Spinal cord (tissue), 9 donors: ENCODE measurements at regions not wholly inside any gene's neighbourhood (a gene's known extent, or its start where the extent isn't known, plus 50 kb on each side); places are given as distances from the start of the nearest gene placed in this dataset.
A peak's percentile ranks its signal among the peaks of the same experiment; 100 is the strongest.

Experiments used
- DNase-seq, 6 donors: peaks; one replicate each; pipeline versions ENCODE4 v3.0.0 to v3.0.0-alpha.2; 2013 to 2015; ENCODE audit warnings: low spot score in 6 of 6, low read depth in 4 of 6
- H3K27ac ChIP-seq: one replicate; pipeline ENCODE4 v1.5.1; 2013; ENCODE audit warnings: low read depth, low read length, control low read depth
- H3K27me3 ChIP-seq: one replicate; pipeline ENCODE4 v1.6.1; 2013; ENCODE audit warnings: low read length; ENCODE audit not compliant: control insufficient read depth, insufficient read depth
- H3K36me3 ChIP-seq: one replicate; pipeline ENCODE4 v1.6.1; 2013; ENCODE audit warnings: low read length; ENCODE audit not compliant: control insufficient read depth, insufficient read depth
- H3K4me1 ChIP-seq: one replicate; pipeline ENCODE4 v1.6.1; 2013; ENCODE audit warnings: low read length; ENCODE audit not compliant: control insufficient read depth, insufficient read depth
- H3K4me3 ChIP-seq: one replicate; pipeline ENCODE4 v1.5.1; 2013; ENCODE audit warnings: low read depth, low read length, control low read depth
- H3K9me3 ChIP-seq: one replicate; pipeline ENCODE4 v1.6.1; 2013; ENCODE audit warnings: low read length; ENCODE audit not compliant: control insufficient read depth, insufficient read depth
- WGBS: methylation state at CpG from one replicate; pipeline ENCODE4 v1.1.5; 2013; ENCODE audit warnings: missing lambda C conversion rate; ENCODE audit not compliant: insufficient coverage; 5-methylcytosine and 5-hydroxymethylcytosine counted together
- donor health status: healthy.

DNA sequence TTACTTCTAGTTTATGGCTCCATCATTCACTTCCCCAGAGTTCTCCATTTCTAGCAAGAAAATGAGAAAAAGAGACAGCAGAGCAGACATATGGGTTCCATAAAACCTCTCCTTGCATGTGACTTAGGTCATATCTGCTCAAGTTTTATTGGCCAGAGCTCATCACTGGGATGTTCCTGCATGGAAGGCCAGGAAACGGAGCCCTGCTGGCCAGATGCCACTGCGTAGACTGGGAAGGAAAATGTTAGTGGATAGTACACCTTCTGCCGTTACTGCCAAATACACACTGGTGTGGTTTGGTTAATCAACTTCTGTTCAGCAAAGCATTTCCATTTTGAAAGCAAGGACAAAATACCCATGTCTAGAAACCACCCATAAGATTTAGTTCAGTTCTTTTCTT lies 220.6 kb upstream of the TSHZ2 start:
- Histone ChIP-seq H3K27ac (no peak overlapping the region), H3K4me3 (no peak overlapping the region), H3K36me3 (no peaks in the 10 kb centered on the region), H3K4me1 (peaks cover 4% of the 10 kb centered on the region), H3K9me3 (no peaks in the 10 kb centered on the region), H3K27me3 (no peaks in the 10 kb centered on the region)
- WGBS = 88% methylated on average over 1 of the region's 3 CpGs
- DNase-seq = no peak

DNA sequence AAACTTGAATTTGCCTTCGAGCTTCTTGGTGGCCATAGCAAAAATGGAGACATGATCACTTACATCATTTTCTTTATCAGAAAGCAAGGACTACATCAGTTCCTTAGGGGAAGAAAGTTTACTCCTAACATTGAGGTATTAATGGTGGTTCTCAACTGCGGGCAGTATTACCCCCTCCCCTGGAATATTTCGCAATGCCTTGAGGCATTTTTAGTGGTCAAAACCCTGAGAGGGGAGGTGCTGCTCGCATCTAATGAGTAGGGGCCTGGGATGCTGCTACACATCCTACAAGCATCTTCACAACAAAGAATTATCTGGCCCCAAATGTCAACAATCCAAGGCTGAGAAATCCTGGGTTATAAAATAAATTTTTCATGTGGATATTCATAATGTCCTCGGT lies 222.2 kb upstream of the TSHZ2 start:
- no peak overlapping the region for H3K27ac ChIP-seq
- WGBS = no CpG with 5 or more reads among the region's 5 CpGs
- no peak for DNase-seq

DNA sequence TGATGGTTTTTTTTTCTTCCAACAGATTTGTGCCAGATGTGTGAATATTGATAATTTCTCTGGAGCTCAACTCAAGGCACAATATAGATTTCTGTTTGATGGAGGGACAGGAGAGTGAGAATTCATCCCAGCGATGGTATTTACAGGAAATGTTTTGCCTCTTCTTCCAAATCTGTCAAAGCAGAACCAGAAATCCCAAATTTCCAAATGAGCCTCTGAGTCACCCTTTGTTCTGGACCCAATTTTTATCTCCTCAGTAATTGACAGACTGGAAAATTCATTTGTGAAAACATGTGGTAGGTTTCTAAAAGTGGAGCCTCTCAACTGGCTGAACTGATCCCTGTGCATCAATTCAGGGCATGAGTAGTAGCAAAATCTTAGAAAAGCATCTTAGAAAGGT lies 223.2 kb upstream of the TSHZ2 start:
- DNase-seq = peak in 2 of 6 donors; percentile 5 to 59
- H3K4me1 ChIP-seq = peaks cover 4% of the 10 kb centered on the region

More for the DNA sequence above, 222.2 kb upstream of the TSHZ2 start:
- no peak overlapping the region for H3K4me3 ChIP-seq
- no peaks in the 10 kb centered on the region for H3K27me3 ChIP-seq
- no peaks in the 10 kb centered on the region for H3K9me3 ChIP-seq
- H3K36me3 ChIP-seq = no peaks in the 10 kb centered on the region
- H3K4me1 ChIP-seq = peaks cover 4% of the 10 kb centered on the region

DNA sequence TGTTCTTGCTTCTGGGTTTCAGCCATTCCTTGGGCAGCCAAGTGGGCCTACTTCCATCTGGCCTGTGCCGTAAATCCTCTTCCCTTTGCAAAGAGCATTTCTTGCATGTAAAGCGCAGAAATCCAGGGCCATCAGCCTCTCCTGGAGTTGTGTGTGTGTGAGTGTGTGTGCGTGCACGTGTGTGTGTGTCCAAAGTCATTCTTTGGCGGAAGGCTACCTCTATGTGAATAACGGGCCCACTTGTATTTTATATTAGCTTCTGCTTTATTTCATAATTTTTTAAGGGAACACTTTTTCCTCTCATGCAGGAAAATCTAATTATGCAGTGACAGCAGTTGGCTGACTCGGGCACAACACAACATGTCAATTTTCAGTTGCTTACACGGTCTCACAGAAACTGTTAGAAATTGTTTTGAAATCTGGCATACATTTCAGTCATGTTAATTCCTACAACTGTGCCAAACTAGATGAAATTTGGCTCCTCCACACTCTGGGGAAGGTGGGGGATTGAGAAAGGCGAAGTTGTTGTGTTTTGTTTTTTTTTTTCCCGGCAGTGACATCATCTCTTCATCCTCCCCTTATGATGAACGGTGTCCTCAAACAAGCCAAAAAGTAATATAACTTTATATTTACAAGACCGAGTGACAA lies 223.7 kb upstream of the TSHZ2 start:
- H3K27me3 ChIP-seq = no peaks in the 10 kb centered on the region
- H3K4me1 ChIP-seq = peaks cover 4% of the 10 kb centered on the region
- no peaks in the 10 kb centered on the region for H3K36me3 ChIP-seq
- DNase-seq = peak in 2 of 6 donors; percentile 74 to 95
- no peaks in the 10 kb centered on the region for H3K9me3 ChIP-seq
- no peak overlapping the region for H3K27ac ChIP-seq
- 80% methylated on average over 1 of the region's 12 CpGs for WGBS
- H3K4me3 ChIP-seq = no peak overlapping the region

More for the DNA sequence above, 223.2 kb upstream of the TSHZ2 start:
- WGBS = no CpG with 5 or more reads among the region's 1 CpG
- Histone ChIP-seq H3K4me3 (no peak overlapping the region), H3K36me3 (no peaks in the 10 kb centered on the region), H3K9me3 (no peaks in the 10 kb centered on the region), H3K27ac (no peak overlapping the region), H3K27me3 (no peaks in the 10 kb centered on the region)

GRCh38 chr20:52747845-52748284 lies 224.3 kb upstream of the TSHZ2 start:
- H3K36me3 ChIP-seq = no peaks in the 10 kb centered on the region
- no peak overlapping the region for H3K4me3 ChIP-seq
- no peaks in the 10 kb centered on the region for H3K9me3 ChIP-seq
- peaks cover 4% of the 10 kb centered on the region for H3K4me1 ChIP-seq
- 52% methylated on average over 2 of the region's 8 CpGs for WGBS
- no peaks in the 10 kb centered on the region for H3K27me3 ChIP-seq
- no peak overlapping the region for H3K27ac ChIP-seq
- DNase-seq = no peak

DNA sequence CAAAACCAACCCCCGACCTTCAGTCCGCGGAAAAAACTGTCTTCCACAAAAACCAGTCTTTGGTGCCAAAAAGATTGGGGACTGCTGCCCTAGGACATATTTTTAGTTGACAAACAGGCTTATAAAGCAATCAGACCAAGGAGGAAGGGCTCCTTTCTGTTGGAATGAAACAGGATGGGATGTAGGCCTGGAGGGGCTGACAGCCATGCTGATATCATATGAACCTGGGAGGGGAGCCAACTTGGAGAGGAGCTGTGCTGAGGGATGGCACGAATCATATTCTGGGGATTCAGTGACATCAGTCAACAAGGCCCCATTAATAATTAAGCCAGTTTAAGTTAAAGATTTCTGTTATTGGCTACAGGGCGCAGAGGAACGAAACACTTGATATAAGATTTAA lies 225.4 kb upstream of the TSHZ2 start:
- no peaks in the 10 kb centered on the region for H3K27me3 ChIP-seq
- DNase-seq = peak in 2 of 6 donors; percentile 52 to 55
- H3K36me3 ChIP-seq = no peaks in the 10 kb centered on the region
- WGBS = no CpG with 5 or more reads among the region's 6 CpGs
- no peak overlapping the region for H3K27ac ChIP-seq
- no peaks in the 10 kb centered on the region for H3K9me3 ChIP-seq
- no peak overlapping the region for H3K4me3 ChIP-seq
- peaks cover 4% of the 10 kb centered on the region for H3K4me1 ChIP-seq

DNA sequence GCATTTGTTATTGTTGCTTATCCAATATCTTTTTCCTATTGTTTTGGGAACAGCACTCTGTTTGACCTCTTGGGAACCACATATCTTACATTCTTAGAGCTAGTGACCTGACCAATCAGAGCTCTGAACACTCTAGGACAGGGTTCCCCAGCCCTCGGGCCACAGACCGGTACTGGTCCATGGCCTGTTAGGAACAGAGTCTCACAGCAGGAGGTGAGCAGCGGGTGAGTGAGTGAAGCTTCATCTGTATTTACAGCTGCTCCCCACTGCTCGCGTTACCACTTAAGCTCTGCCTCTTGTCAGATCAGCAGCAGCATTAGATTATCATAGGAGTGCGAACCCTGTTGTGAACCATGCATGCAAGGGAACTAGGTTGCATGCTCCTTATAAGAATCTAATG lies 226.0 kb upstream of the TSHZ2 start:
- no peaks in the 10 kb centered on the region for H3K36me3 ChIP-seq
- no peak for DNase-seq
- H3K9me3 ChIP-seq = no peaks in the 10 kb centered on the region
- no peaks in the 10 kb centered on the region for H3K4me1 ChIP-seq
- no peaks in the 10 kb centered on the region for H3K27me3 ChIP-seq
- no peak overlapping the region for H3K4me3 ChIP-seq
- H3K27ac ChIP-seq = no peak overlapping the region
- 59% methylated on average over 6 of the region's 6 CpGs for WGBS

GRCh38 chr20:52744441-52744840 lies 227.7 kb upstream of the TSHZ2 start:
- Histone ChIP-seq H3K27ac (no peak overlapping the region), H3K9me3 (no peaks in the 10 kb centered on the region), H3K27me3 (no peaks in the 10 kb centered on the region), H3K4me3 (no peak overlapping the region), H3K36me3 (no peaks in the 10 kb centered on the region), H3K4me1 (no peaks in the 10 kb centered on the region)
- no peak for DNase-seq
- WGBS = 83% methylated on average over 1 of the region's 3 CpGs

- DNase-seq = peak in 2 of 6 donors; percentile 17 to 86
- Histone ChIP-seq H3K36me3 (no peaks in the 10 kb centered on the region), H3K27me3 (no peaks in the 10 kb centered on the region)
These were observed 234.1 kb upstream of the TSHZ2 start for GRCh38 chr20:52738081-52738480.

GRCh38 chr20:52736507-52736906 lies 235.7 kb upstream of the TSHZ2 start:
- Histone ChIP-seq H3K4me3 (no peak overlapping the region), H3K4me1 (no peaks in the 10 kb centered on the region), H3K27me3 (no peaks in the 10 kb centered on the region), H3K36me3 (no peaks in the 10 kb centered on the region), H3K27ac (no peak overlapping the region), H3K9me3 (no peaks in the 10 kb centered on the region)
- WGBS = no CpG with 5 or more reads among the region's 2 CpGs
- DNase-seq = no peak

More at GRCh38 chr20:52738081-52738480, 234.1 kb upstream of the TSHZ2 start:
- Histone ChIP-seq H3K9me3 (no peaks in the 10 kb centered on the region), H3K4me1 (no peaks in the 10 kb centered on the region), H3K27ac (no peak overlapping the region), H3K4me3 (no peak overlapping the region)
- 73% methylated on average over 4 of the region's 6 CpGs for WGBS
